GM12878 (cell line): ENCODE measurements at regions not wholly inside any gene's neighbourhood (a gene's known extent, or its start where the extent isn't known, plus 50 kb on each side); places are given as distances from the start of the nearest gene placed in this dataset.
"Not testable (repeated sequence)": the region's sequence is repeated elsewhere in the genome, so short reads cannot be mapped to it uniquely, and the experiment has no call there.

Experiments
- ATAC-seq: fragments of 200-7000 bp; cut with Tn5 transposase; 3 replicates; pipeline ENCODE4 v1.9.1; 2020; ENCODE audit warnings: mild to moderate bottlenecking, moderate library complexity
- BruUV-seq: library from RNA; stranded (reverse); fragments of 400-500 nt; replicated peaks from 2 replicates; lab custom pipeline; 2021; lab: Mats Ljungman, UMichigan
- CTCF ChIA-PET: fragments of 300-600 bp; sonication (Branson Sonifier 250); formaldehyde crosslinking; extraction: SDS; loops from one replicate; lab custom pipeline; 2021; ENCODE audit warnings: inconsistent platforms; lab: Yijun Ruan, JAX
- POLR2A ChIA-PET: fragments of 350-600 bp; formaldehyde crosslinking; extraction: SDS; loops from one replicate; lab custom pipeline; 2021; ENCODE audit warnings: inconsistent platforms; lab: Charles Lee
- RAD21 ChIA-PET: fragments of 300-600 bp; sonication (Branson Sonifier 250); formaldehyde crosslinking; loops from one replicate; lab custom pipeline; 2023; ENCODE audit warnings: antibody characterized with exemption; ENCODE audit not compliant: unreplicated experiment; lab: Charles Lee
- SMC1A ChIA-PET: fragments of 300-600 bp; sonication (Branson Sonifier 250); formaldehyde crosslinking; loops from one replicate; lab custom pipeline; 2023; ENCODE audit not compliant: unreplicated experiment, uncharacterized antibody; lab: Charles Lee
- DNase-seq: peaks from one replicate; pipeline ENCODE4 v3.0.0-alpha.2; 2011; ENCODE audit warnings: low read depth, low spot score
- FAIRE-seq: peaks from 3 replicates; lab custom pipeline; 2011; peaks lifted over from hg19 to GRCh38; lab: Jason Lieb, UNC
- H2AFZ ChIP-seq: 2 replicates; pipeline ENCODE4 v1.6.0; 2011; ENCODE audit warnings: low read depth, low read length, control low read depth; ENCODE audit not compliant: control insufficient read depth
- H3K27ac ChIP-seq: 2 replicates; pipeline ENCODE4 v1.5.1; 2011; ENCODE audit warnings: control low read depth; ENCODE audit not compliant: control insufficient read depth, insufficient read depth
- H3K27me3 ChIP-seq, 2 experiments: replicated peaks in 1 of 2; 2 replicates each; pipeline versions ENCODE4 v1.6.0 to v1.6.1; 2011; ENCODE audit warnings: low read length in 1 of 2; ENCODE audit not compliant: control insufficient read depth in 2 of 2, insufficient read depth in 2 of 2
- H3K36me3 ChIP-seq, 2 experiments: 2 replicates each; pipeline ENCODE4 v1.5.1; 2011; ENCODE audit warnings: low read length in 1 of 2; ENCODE audit not compliant: control insufficient read depth in 2 of 2, insufficient read depth in 2 of 2
- H3K4me1 ChIP-seq: 2 replicates; pipeline ENCODE4 v1.6.1; 2011; ENCODE audit warnings: mild to moderate bottlenecking, low read length, moderate library complexity, mixed read lengths; ENCODE audit not compliant: control insufficient read depth, insufficient read depth
- H3K4me2 ChIP-seq: 2 replicates; pipeline ENCODE4 v1.6.0; 2011; ENCODE audit warnings: control low read depth; ENCODE audit not compliant: control insufficient read depth, insufficient read depth
- H3K4me3 ChIP-seq: fragments of 200-600 bp; sonication (generic); 2 replicates; pipeline ENCODE4 v1.5.1; 2016
- H3K79me2 ChIP-seq: 2 replicates; pipeline ENCODE4 v1.6.0; 2011; ENCODE audit warnings: low read length; ENCODE audit not compliant: control insufficient read depth, insufficient read depth
- H3K9ac ChIP-seq: 2 replicates; pipeline ENCODE4 v1.8.0; 2011; ENCODE audit warnings: low read length, control low read depth, mixed read lengths; ENCODE audit not compliant: control insufficient read depth, insufficient read depth
- H3K9me3 ChIP-seq: replicated peaks from 3 replicates; pipeline ENCODE4 v1.5.1; 2011; ENCODE audit warnings: mild to moderate bottlenecking, low read length; ENCODE audit not compliant: control insufficient read depth, insufficient read depth
- H4K20me1 ChIP-seq: 2 replicates; pipeline ENCODE4 v1.6.0; 2011; ENCODE audit not compliant: control insufficient read depth, insufficient read depth
- ATF2 ChIP-seq: IDR thresholded peaks from 2 replicates; pipeline ENCODE4 v1.6.1; 2012; ENCODE audit warnings: low read length, inconsistent platforms
- EED ChIP-seq: sonication (generic); IDR thresholded peaks from 2 replicates; pipeline ENCODE4 v1.6.1; 2016; ENCODE audit warnings: antibody characterized with exemption, low read depth
- HDAC2 ChIP-seq: fragments of 200-600 bp; sonication (generic); IDR thresholded peaks from 2 replicates; pipeline ENCODE4 v1.6.1; 2017
- MEF2A ChIP-seq: IDR thresholded peaks from 2 replicates; pipeline ENCODE4 v1.6.1; 2011; ENCODE audit warnings: low read depth, mild to moderate bottlenecking, low read length, moderate library complexity; ENCODE audit not compliant: insufficient read depth
- MYC ChIP-seq: IDR thresholded peaks from 2 replicates; pipeline ENCODE4 v1.6.1; 2011; ENCODE audit warnings: mild to moderate bottlenecking, low read length, moderate library complexity, inconsistent platforms; ENCODE audit not compliant: insufficient read depth, insufficient replicate concordance, insufficient read length, severe bottlenecking
- NFYB ChIP-seq: IDR thresholded peaks from 2 replicates; pipeline ENCODE4 v1.6.1; 2011; ENCODE audit warnings: low read depth, mild to moderate bottlenecking, low read length, improper control_type of control experiment, moderate library complexity; ENCODE audit not compliant: insufficient read depth
- NRF1 ChIP-seq: conservative IDR thresholded peaks from 2 replicates; pipeline ENCODE4 v1.6.1; 2011; ENCODE audit warnings: mild to moderate bottlenecking, low read depth, low read length, improper control_type of control experiment
- RELB ChIP-seq: fragments of 450-650 bp; IDR thresholded peaks from 2 replicates; pipeline ENCODE4 v1.6.1; 2017; ENCODE audit warnings: low read depth, mild to moderate bottlenecking, moderate library complexity
- SPI1 ChIP-seq: IDR thresholded peaks from 2 replicates; pipeline ENCODE4 v1.6.1; 2011; ENCODE audit warnings: low read depth, mild to moderate bottlenecking, low read length, moderate library complexity, borderline replicate concordance; ENCODE audit not compliant: insufficient read depth
- ZNF592 ChIP-seq: fragments of 450-650 bp; IDR thresholded peaks from 2 replicates; pipeline ENCODE4 v1.6.1; 2017; ENCODE audit warnings: mild to moderate bottlenecking, moderate library complexity
- WGBS: methylation state at CpG from one replicate; pipeline ENCODE4 v1.1.6; 2016; ENCODE audit warnings: low lambda C conversion rate; ENCODE audit not compliant: insufficient replicate concordance, insufficient coverage; ENCODE audit errors: missing lambda C conversion rate; 5-methylcytosine and 5-hydroxymethylcytosine counted together
- in situ Hi-C: fragments of 300-500 bp; cut with MboI; formaldehyde crosslinking; loops from 9 replicates; pipeline ENCODE4 v1.14.3; 2018; ENCODE audit warnings: mixed read lengths
- intact Hi-C: fragments of 100-400 bp; cut with micrococcal nuclease; formaldehyde crosslinking; loops from one replicate; pipeline ENCODE4 v1.14.2; 2022; ENCODE audit not compliant: unreplicated experiment

- H4K20me1 ChIP-seq, H3K36me3 ChIP-seq, FAIRE-seq, ATAC-seq, SMC1A ChIA-PET, H3K9ac ChIP-seq, H2AFZ ChIP-seq, H3K9me3 ChIP-seq, H3K27me3 ChIP-seq, H3K4me2 ChIP-seq, in situ Hi-C loops, BruUV-seq, H3K79me2 ChIP-seq, DNase-seq, CTCF ChIA-PET, H3K4me3 ChIP-seq, H3K27ac ChIP-seq, RAD21 ChIA-PET, POLR2A ChIA-PET, intact Hi-C loops, H3K4me1 ChIP-seq: not testable (repeated sequence)
- 0% methylated on average over 1 of the region's 1 CpG for WGBS
- TF ChIP-seq SPI1 = peak; percentile 39; the same call in 1 of the 2 replicates
Measured at GRCh38 chr1:188003687-188004086, 1174.9 kb downstream of the PLA2G4A start.

- SMC1A ChIA-PET = interaction anchor here (0.6 to 1.1 kb wide), 4 partner anchors 10 to 1385 kb away, joined by 3 to 4 read pairs (median 3); no protein-coding TSS in a partner anchor
- FAIRE-seq = no peak
Measured at GRCh38 chr1:188004849-188005248, 1176.1 kb downstream of the PLA2G4A start.

More at GRCh38 chr1:188004849-188005248, 1176.1 kb downstream of the PLA2G4A start:
- 0% methylated on average over 1 of the region's 1 CpG for WGBS
- intact Hi-C loops = no loop called here
- Histone ChIP-seq H3K9ac (no peak overlapping the region), H3K27ac (no peak overlapping the region), H3K36me3 (no peaks in the 10 kb centered on the region), H3K4me2 (no peak overlapping the region), H3K27me3 (no peaks in the 10 kb centered on the region), H4K20me1 (no peaks in the 10 kb centered on the region), H3K4me1 (no peaks in the 10 kb centered on the region), H3K9me3 (no peaks in the 10 kb centered on the region; the same call in 2 of the 3 replicates), H3K79me2 (no peaks in the 10 kb centered on the region), H2AFZ (no peak overlapping the region), H3K4me3 (no peak overlapping the region)
- POLR2A ChIA-PET = no interaction called here
- no TSS peak for BruUV-seq
- no peak for TF ChIP-seq NFYB
- TF ChIP-seq NRF1 = no peak
- TF ChIP-seq HDAC2 = no peak
- TF ChIP-seq ZNF592 = no peak
- no peak for TF ChIP-seq EED
- TF ChIP-seq ATF2 = no peak
- no peak for TF ChIP-seq MEF2A
- no peak for TF ChIP-seq MYC
- TF ChIP-seq RELB = no peak
- CTCF ChIA-PET = interaction anchor here (1.5 kb wide), 1 partner anchor 77 kb away, joined by 3 read pairs; no protein-coding TSS in a partner anchor
- ATAC-seq (no peak), DNase-seq (no peak)
- in situ Hi-C loops = no loop called here
- RAD21 ChIA-PET = interaction anchor here (0.9 kb wide), 1 partner anchor 76 kb away, joined by 3 read pairs; no protein-coding TSS in a partner anchor
